Left lung (tissue), 4 donors: ENCODE measurements at regions not wholly inside any gene's neighbourhood (a gene's known extent, or its start where the extent isn't known, plus 50 kb on each side); places are given as distances from the start of the nearest gene placed in this dataset.

ENCODE experiments used
- ATAC-seq: fragments of 200-7000 bp; cut with Tn5 transposase; one replicate; pipeline ENCODE4 v1.9.1; 2020; ENCODE audit warnings: moderate library complexity
- DNase-seq, 4 donors: peaks; one replicate each; pipeline ENCODE4 v3.0.0-alpha.2; 2013 to 2020
- H3K27ac ChIP-seq, 2 donors: fragments of 200-600 bp; sonication (generic) in 1 of 2; one replicate each; pipeline versions ENCODE4 v1.5.0 to v1.8.0; 2020 to 2021
- H3K27me3 ChIP-seq, 2 donors: fragments of 200-600 bp; sonication (generic) in 1 of 2; one replicate each; pipeline versions ENCODE4 v1.5.0 to v1.8.0; 2020 to 2021
- H3K36me3 ChIP-seq, 2 donors: fragments of 200-600 bp; sonication (generic) in 1 of 2; one replicate each; pipeline versions ENCODE4 v1.5.0 to v1.8.0; 2020 to 2021
- H3K4me1 ChIP-seq, 2 donors: fragments of 200-600 bp; one replicate each; pipeline ENCODE4 v1.8.0; 2021
- H3K4me3 ChIP-seq, 2 donors: fragments of 200-600 bp; sonication (generic) in 1 of 2; one replicate each; pipeline versions ENCODE4 v1.5.0 to v1.8.0; 2020 to 2021; ENCODE audit warnings: mild to moderate bottlenecking in 1 of 2
- H3K9me3 ChIP-seq, 2 donors: fragments of 200-600 bp; sonication (generic) in 1 of 2; one replicate each; pipeline versions ENCODE4 v1.5.0 to v1.8.0; 2020 to 2021
- CTCF ChIP-seq, 2 donors: fragments of 200-600 bp; sonication (generic) in 1 of 2; IDR thresholded peaks; one replicate each; pipeline versions ENCODE4 v1.5.0 to v1.8.0; 2021; ENCODE audit warnings: antibody characterized with exemption in 2 of 2
- intact Hi-C, 2 donors: fragments of 100-400 bp; cut with DNase I; formaldehyde crosslinking; loops; one replicate each; pipeline versions ENCODE4 v1.11.2 to v1.14.2; 2022
- donor health status: DM: no; HTN: yes; CAD: no.
- donor health status: DM: no; HTN: no; CAD: no.

GRCh38 chr5:158619083-158619788, 480.5 kb downstream of the EBF1 start:
- no peaks in the 10 kb centered on the region for H3K27me3 ChIP-seq
- H3K4me1 ChIP-seq = no peaks in the 10 kb centered on the region
- DNase-seq (no peak), ATAC-seq (no peak)
- TF ChIP-seq CTCF (IDR thresholded peaks at IDR 0.05) = no peak
- H3K27ac ChIP-seq = no peak overlapping the region
- H3K9me3 ChIP-seq = no peaks in the 10 kb centered on the region
- no peaks in the 10 kb centered on the region for H3K36me3 ChIP-seq
- H3K4me3 ChIP-seq = no peak overlapping the region
- intact Hi-C loops = no loop called here

GRCh38 chr5:158618256-158618655, 481.5 kb downstream of the EBF1 start:
- intact Hi-C loops = no loop called here
- Histone ChIP-seq H3K4me3 (no peak overlapping the region), H3K36me3 (no peaks in the 10 kb centered on the region), H3K9me3 (no peaks in the 10 kb centered on the region), H3K27ac (no peak overlapping the region), H3K27me3 (no peaks in the 10 kb centered on the region), H3K4me1 (no peaks in the 10 kb centered on the region)
- DNase-seq = no peak
- TF ChIP-seq CTCF (IDR thresholded peaks at IDR 0.05) = no peak
- ATAC-seq = no peak

DNA sequence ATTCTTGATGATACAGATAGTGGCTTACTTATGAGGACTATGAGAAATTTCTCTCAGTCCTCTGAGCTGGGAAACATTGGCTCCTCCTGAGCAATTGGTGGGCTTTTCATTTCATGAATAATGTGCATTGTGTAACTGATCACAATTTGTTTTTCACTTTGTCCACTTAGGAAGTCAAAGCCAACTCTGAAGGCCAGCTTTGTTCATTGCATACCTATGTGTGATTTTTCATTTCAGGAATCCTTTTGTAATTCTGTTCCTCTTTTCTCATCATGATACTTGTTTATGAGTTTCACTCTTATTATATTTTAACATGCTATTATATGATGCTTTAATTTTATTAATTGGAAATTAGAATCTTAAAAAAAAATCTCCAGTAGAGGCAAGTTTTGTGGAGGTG, 483.0 kb downstream of the EBF1 start:
- Histone ChIP-seq H3K4me1 (no peaks in the 10 kb centered on the region), H3K27me3 (no peaks in the 10 kb centered on the region), H3K4me3 (no peak overlapping the region), H3K36me3 (no peaks in the 10 kb centered on the region), H3K9me3 (no peaks in the 10 kb centered on the region), H3K27ac (no peak overlapping the region)
- ATAC-seq (no peak), DNase-seq (no peak)
- intact Hi-C loops = no loop called here
- TF ChIP-seq CTCF (IDR thresholded peaks at IDR 0.05) = no peak

DNA sequence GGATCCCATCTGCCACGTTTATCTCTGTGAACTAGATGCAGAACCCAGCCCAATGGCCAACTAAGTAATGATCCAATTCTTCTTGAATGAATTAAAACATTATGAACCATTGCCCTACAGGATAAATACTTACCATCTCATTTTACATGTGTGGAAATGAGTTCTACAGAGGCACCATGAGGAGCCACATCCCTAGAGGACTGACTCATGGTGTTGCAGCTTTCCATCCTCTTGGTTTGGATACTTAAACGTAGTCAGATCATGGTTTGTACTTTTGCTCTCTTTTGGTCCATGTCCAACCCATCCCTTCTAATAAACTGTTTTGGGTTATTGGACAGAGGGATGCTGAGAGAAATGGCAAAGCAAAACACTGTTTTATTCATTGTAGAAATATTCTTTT, 484.8 kb downstream of the EBF1 start:
- DNase-seq = no peak
- H3K4me1 ChIP-seq = no peaks in the 10 kb centered on the region
- H3K27me3 ChIP-seq = no peaks in the 10 kb centered on the region
- no peaks in the 10 kb centered on the region for H3K9me3 ChIP-seq
- ATAC-seq = no peak
- intact Hi-C loops = no loop called here
- no peaks in the 10 kb centered on the region for H3K36me3 ChIP-seq
- H3K27ac ChIP-seq = no peak overlapping the region
- no peak overlapping the region for H3K4me3 ChIP-seq
- no peak for TF ChIP-seq CTCF (IDR thresholded peaks at IDR 0.05)

DNA sequence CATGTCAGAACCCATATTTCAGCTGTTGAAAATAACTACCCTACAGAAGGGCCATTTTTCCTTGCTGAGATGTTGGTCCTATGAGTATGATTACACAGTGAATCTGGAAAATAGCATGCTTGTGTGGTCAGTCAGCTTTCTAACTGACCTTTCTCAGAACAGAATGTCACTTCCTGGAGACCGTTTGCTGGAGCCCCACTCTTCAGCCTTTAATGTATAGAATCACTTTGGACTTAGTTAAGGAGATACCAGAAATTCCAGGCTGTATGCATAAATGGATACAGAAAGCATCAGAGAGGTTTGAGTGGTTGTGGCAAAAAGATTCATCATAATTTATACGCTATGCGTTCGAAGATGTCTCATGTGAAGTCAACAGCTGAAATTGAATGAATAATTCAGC, 488.1 kb downstream of the EBF1 start:
- intact Hi-C loops = no loop called here
- H3K4me3 ChIP-seq = no peak overlapping the region
- DNase-seq = no peak
- no peak for ATAC-seq
- H3K9me3 ChIP-seq = no peaks in the 10 kb centered on the region
- H3K36me3 ChIP-seq = no peaks in the 10 kb centered on the region
- TF ChIP-seq CTCF (IDR thresholded peaks at IDR 0.05) = no peak
- no peaks in the 10 kb centered on the region for H3K27me3 ChIP-seq
- no peak overlapping the region for H3K27ac ChIP-seq
- H3K4me1 ChIP-seq = no peaks in the 10 kb centered on the region
